Hematopoietic multipotent progenitor cell treated with erythropoietin and hydrocortisone succinate and interleukin-3 and kit ligand, for 8 days (in vitro differentiated cells): ENCODE measurements at regions not wholly inside any gene's neighbourhood (a gene's known extent, or its start where the extent isn't known, plus 50 kb on each side); places are given as distances from the start of the nearest gene placed in this dataset.
"Not testable (repeated sequence)": the region's sequence is repeated elsewhere in the genome, so short reads cannot be mapped to it uniquely, and the experiment has no call there.

Experiments
- DNase-seq: peaks from one replicate; pipeline ENCODE4 v3.0.0-alpha.2; 2015

DNA sequence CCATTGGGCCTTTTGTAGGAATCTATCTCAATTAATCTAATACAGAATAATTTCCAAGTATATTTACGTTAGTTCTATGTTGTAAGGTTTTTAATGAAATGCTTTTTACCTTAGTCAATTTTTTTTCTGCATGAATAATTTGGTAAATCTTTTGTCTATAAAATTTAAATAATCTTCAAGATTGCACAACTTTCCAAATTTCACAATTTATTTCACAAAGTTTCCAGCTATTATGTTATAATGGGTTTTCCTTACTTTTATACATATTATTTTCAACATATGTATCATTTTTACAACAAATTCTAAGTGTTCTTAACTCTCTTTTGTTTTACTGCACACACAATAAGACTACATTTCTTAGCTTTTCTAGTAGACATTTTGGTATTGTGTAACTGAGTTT lies 470.7 kb downstream of the ETV1 start:
- DNase-seq: no peak

DNA sequence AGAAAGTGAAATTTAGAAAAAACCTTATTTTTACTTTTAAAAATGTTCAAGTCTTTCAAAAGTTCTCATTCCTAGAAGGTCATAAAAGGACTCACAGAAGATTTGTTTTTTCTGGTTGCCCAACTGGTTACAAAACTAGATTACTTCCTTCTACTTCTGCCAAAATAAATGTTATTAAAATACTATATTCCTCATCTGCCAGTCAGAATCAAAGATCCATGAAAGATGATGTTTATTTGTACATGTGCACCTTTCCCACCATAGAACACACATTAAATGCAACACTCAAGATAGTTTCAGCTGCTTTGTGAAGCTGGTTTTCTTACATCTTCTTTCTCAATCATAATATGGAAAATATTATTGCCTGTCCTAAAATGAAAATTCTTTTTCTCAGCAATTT lies 465.4 kb downstream of the ETV1 start:
- no peak for DNase-seq

DNA sequence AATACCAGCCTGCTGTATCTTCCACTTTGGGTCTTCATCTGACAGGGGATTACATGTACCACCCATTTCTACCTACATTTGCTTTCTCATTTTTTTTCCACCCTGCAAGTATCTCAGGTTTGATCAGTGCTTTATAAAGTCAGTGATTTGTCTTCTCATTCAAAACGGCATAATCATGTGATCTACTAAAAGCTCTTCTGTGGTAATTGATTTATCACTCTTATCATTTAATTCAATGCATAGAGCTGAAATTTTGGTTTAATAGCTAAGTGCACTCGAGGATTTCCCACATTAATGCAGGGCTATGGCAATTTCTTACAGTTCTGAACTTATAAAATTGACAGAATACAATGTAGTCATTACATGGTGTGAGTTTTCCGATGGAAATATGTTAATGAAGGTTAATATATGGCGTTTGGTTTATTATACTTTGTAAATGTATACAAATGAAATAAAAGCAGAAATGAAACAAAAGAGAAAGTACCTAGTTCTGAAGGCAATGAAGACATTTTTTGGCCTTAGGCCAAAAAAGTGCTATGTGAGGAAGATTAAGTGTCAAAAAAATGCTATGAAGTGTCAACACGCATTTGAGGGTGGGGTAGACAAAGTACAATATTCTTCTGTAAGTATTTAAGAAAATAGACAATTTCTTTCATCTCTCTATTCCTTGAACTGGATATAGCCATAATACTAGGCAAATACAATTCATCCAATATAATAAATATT lies 457.3 kb downstream of the ETV1 start:
- no peak for DNase-seq

DNA sequence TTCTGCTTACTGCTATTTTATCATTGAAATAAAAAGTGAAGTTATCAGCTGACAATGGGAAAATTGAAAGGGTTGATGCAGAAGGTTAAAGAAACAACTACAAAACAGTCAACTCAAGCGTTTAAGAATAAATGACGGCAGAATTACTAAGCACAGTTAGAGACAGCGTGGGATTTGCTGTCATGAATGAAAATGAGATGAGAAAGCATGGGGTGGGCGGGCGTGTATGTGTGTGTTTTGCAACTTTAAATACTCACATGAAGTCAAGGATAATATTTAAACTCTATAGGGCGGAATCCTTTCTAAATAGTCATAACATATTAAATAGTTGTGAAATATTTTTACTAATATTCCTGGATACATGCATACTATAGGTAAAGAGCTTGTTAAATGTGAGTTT lies 450.8 kb downstream of the ETV1 start:
- no peak for DNase-seq

DNA sequence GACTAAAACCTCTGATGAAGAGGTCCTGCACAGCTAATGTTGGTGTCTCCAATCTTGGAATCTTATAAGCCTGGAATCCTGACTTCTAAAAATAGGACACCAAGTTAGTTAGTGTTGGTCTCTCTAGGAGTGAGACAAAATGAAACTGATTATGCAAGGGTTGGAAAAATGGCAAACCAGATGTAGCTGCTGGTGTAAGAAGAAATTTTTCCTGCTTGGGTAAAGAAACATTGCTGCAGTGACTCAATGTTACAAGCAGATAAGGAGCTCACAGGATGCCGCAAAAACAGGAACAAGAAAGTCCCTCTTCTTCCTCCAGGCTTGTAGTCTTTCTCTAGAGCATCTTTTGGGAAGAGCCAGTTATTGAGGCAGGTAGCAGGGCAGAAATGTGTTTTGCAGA lies 449.0 kb downstream of the ETV1 start:
- DNase-seq: no peak

DNA sequence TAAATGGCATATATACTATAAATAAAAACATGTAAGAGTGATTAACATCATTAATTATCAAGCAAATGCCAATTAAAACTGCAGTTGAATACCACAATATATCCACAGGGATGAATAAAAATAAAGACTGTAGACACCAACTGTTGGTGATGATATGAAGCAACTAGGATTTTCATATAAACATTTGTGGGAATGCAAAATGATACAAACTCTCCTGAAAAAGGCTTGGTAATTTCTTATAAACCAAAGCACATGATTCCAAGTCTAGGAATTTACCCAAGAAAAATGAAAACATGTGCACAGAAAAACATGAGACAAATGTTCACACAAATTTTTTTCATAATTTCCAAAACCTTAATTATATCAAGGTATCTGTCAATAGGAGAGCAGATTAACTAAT lies 448.1 kb downstream of the ETV1 start:
- no peak for DNase-seq

DNA sequence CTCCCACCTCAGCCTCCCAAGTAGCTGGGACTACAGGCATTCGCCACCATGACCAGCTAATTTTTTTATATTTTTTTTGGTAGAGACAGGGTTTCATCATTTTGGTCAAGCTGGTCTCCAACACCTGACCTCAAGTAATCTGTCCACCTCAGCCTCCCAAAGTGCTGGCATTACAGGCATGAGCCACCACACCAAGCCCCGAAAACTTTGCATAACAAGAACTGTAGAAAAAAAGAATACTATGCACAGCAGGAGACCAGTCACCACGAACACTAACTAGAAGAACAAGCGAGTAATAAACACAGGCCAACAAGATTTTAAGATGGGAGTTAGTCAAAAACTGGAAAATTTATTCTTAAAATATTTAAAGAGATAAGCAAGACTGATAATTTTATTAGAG lies 447.0 kb downstream of the ETV1 start:
- no peak for DNase-seq

DNA sequence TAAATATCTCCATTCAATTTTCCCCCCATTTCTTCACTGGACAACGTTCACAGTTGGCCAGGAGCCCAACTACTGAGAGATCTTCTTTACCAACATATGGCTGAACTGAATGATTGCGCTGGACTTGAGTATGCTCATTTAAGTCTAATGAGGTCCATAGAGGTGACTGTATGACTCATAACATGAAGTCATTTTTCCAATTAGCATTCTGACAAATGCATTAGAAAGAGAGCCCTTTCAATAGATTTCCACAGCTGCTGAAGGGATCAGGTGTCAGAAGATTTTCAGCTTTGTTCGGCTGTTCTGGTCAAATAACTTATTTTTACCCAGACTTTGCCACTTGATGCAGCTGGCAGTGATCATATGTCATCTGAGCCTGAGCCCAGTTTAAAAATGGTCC lies 438.0 kb downstream of the ETV1 start:
- DNase-seq: no peak

DNA sequence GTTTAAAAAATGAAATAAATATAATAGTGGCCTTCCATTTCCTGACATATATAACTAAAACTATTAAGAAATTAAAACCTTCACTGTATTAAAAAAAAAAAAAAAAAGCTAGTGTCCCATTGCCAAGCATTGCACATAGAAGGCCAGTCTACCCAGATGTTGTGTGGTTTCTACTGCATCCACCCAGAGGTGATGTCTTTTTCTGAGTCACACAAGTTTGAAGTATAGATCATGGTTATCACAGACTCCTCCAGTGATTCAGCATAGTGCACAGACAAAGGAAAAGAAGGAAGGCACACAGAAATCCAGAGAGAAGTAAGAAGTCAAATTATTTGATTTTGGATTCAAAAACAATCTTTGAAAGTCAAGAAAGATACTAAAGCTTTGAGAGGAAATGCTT lies 429.0 kb downstream of the ETV1 start:
- no peak for DNase-seq

DNA sequence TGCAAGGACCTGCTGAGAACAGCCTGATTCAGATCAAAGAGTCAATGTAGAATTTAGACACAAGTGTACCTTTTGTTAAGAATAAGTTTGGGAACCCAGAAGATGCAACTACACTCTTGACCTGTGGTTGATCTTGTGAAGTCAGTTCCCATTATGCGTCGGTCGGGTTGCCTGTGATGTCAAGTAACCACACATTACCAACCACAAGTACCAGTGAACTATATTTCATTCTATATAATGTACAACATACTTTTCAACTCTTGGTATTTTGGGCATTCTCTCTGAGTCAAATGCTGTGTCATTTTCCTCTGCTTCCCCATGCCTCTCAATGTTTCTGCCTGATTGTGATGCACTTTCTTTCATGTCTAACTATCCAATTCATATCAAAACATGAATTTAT lies 426.2 kb downstream of the ETV1 start:
- no peak for DNase-seq

DNA sequence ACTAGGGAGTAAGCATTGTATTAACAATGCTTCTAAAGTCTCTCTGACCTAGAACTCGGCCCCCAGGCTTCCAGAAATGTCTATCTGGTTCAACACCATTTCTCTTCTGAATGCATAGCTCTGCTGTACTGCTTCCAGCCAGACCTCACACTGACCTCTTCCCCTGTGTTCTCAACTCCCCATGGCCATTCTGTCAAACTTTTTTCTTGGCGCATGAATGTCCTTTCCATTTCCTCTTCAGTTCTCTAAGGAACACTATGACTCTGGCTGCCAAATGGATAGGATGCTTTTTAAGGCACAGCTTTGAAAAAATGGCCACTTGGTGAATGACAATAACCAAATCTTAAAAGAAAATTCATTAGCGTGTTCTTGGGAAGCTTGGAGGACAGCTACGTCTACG lies 425.8 kb downstream of the ETV1 start:
- no peak for DNase-seq

DNA sequence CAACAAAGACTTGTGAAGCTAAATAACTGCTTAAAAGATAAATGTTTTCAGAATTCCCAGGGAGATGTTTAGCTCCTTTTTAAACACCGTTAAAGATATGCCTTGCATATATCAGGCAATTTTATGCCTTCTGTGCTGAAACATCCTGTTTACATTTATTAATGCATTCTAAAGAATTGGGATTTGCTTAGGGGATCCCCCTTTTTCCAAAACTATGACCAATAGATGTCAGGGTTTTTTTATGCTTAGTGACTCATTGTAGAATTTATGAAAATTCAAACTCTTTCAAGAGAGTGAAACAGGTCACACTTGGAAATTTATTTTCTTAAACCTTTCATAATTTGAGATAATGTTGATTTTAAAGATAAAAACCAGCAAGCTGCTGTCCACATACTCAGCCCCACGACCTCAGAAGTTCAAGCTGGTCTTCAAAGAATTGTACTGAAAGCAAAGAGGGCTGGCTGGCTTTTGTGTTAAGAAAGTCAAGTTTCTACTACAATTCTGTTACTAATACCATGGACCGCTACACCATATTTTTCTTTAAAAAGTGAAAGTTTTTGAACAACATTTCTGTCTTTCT lies 411.8 kb downstream of the ETV1 start:
- DNase-seq: no peak

DNA sequence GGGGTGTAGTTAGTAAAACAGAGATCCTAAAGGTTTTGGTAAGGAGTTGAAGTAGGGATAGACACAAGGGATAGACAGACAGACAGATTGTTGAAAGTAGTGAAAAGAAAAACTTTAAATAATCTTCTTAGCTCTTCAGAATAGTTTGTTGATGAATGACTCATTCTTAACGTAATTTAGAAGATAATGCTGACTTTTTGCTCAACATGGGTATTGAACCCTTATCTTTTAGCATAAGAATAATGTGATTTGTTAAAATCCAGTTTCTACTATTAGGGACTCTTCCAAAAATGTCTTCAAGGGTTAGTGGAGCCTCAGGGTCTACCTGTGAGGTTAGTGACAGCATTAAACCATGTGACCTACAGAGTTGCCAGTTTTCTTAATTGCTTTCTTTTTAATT lies 411.2 kb downstream of the ETV1 start:
- DNase-seq: no peak

DNA sequence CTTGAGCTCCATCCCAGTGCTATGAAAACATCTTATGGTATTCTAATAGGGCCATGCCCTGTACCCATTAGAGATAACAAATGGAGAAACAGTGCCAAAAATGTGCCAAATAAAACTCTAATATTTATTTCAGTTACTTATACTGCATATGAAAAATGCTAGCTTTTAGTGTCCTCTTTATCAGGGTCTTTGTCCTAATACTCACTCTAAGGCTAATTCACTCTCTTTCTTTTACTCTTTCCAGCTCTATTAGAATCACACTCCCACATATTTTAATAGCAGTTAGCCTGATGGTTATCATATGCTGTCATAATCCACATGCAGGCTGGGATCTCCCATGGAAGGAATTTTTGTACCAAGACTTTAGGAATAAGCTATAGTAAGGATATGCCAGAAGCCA lies 408.4 kb downstream of the ETV1 start:
- no peak for DNase-seq

DNA sequence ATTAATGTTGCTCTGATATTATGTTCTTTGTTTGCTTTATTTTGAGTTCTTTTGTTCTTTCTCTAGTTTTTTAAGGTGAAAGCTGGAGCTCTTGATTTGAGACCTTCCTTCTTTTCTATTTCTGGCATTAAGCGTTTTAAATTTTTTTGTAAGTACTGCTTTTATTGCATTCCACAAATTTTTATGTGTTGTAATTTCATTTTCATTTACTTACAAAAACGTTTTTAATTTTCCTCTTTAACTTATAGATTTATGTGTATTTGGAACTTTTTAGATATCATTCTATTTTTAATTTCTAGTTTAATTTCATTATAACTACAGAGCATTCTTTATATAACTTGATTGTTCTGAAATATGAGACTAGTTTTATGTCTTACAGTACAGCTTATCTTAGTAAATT lies 395.6 kb downstream of the ETV1 start:
- no peak for DNase-seq

DNA sequence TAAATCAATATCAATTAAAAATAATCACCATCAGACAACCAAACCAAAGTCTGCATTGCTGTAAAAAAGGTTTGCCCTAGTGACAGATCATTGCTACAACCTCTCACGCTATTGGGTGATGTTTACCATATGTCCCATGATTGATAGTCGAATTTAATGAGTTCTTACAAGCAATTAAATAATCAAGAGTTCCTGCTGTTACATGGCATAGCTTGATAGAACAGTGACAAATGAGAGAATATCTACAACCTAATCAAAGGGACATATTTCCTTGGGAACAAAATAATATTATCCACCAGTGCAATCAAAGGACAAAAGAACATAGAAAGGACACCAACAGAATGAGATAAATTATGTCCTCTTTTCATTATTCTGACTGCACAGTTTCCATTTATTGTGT lies 387.4 kb downstream of the ETV1 start:
- DNase-seq: no peak

DNA sequence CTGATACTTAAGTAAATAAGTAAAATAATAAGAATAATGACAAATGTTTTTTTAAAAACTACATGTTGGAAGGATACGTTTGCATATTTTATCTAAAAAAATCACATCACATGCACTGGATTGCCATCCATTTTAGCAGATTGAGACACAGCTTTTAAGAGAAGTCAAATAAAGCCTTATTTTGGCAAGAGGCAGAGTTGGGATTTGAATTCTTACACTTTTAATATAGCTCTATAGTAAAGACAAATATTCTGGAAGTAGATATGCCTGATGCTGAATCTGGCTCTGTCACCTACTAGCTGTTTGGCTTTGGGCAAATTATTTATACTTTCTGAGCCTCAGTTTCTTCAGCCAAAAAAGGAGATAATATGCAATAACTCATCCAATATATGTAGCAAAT lies 386.4 kb downstream of the ETV1 start:
- DNase-seq: no peak

DNA sequence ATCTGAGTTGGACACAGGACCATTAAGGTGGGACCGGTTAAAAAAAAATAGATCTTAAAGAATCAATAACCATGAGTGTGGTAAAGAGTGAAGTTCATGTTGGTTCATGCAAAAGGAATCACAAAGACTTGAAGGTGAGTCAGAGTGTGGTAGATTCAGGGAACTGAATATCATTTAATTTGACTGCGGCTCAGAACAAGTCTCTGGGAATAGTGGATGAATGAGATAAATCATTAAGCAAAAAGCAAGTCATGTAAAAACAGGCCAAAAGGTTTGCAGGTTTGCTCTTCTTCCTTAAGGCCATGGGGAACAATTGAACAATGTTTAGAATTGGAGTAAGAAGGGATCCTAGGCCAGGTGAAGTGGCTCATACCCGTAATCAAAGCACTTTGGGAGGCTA lies 385.8 kb downstream of the ETV1 start:
- DNase-seq: no peak

DNA sequence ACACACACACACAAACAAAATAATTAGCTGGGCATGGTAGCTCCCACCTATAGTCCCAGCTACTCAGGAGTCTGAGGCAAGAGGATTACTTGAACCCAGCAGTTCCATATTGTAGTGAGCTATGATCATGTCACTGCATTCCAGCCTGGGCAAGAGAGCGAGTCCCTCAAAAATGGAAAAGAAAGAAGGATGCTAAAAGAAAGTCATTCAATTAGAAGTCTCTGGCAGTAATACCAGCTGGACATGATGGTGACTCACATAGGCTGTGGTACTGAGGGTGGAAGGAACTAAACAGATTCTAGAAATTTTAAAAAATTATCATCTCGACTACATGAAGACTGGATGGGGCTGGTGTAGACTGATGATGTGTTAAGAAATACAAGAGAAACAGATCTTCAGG lies 385.3 kb downstream of the ETV1 start:
- DNase-seq: no peak

DNA sequence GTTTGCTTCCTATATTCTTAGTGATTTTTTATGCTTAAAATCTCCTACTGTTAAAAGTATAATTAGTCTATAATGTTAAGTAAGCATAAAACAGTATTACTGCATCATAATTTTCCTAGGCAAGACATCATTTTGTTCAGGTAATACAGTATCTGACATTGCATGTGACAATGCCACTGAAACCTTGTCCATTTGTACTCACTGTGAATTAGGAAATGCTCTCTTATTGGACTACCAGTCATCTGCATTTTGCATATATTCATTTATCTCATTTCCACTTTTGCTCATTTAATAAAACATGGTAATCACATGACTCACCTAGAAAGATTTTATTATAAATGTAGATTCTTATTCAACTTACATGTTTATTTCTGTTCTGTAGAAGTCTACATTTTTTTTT lies 379.1 kb downstream of the ETV1 start:
- no peak for DNase-seq

DNA sequence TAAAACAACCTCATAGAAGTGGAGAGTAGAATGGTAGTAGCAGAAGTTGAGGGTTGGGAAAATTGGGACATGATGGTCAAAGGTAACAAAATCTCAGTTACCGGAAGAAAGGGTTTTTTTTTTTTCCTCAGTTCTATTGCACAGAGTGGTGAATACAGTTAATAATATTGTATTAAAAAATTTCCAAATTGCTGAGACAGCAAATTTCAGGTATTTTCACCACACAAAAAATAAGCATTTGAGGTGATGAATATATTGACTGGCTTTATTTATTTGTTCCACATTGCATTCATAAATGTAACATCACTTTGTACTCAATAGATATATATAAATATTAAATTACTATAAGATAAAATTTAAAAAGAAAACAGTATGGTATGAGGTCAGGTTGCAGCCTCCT lies 373.8 kb downstream of the ETV1 start:
- no peak for DNase-seq

DNA sequence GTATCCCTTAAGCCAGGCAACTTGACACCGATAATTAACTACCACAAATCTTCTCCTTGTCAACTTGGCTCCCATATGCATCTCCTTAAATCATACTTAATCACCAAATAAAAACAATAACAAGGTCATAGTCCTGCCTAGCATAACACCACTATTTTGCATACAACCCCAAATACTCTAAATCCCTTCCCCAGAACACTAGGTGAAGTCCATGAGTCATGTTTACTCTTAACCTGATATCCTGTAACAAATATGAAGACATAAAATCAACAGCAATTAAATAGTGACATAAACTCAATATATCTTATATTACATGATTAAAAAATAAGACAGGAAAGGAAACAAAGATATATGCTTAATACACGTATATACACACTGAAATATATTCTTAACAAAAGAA lies 362.0 kb downstream of the ETV1 start:
- DNase-seq: no peak

DNA sequence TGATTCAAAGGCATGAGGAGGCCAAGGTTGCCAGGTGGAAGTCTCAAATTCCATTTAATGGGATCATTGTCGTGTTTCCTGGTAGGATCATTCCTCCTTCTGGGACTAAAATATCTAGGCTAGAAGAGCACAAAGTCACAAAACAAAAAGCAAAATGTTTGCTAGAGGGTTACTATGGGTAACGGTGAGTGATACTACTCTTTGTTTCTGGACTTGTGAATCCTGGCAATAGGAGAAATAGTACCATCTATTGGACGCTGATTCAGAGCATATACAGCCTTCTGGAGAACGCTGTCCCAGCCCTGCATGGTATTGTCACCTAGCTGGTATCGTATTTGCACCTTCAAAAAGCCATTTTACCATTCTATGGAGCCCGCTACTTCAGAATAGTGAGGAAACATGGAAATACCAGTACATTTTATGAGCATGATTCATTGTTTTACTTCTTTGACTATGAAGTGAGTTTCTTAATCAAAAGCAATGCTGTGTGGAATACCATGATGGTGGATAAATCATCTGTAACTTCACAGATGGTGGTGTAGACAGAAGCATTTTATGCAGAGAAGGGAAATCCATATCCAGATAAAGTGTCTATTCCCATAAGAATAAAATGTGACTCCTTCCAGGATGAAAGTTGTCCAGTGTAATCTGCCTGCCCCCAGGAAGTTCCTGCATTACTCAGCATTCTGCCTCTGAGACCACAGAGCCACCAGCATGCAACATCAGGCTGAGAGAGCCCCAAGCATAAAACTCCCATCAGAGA lies 361.0 kb downstream of the ETV1 start:
- DNase-seq: no peak

DNA sequence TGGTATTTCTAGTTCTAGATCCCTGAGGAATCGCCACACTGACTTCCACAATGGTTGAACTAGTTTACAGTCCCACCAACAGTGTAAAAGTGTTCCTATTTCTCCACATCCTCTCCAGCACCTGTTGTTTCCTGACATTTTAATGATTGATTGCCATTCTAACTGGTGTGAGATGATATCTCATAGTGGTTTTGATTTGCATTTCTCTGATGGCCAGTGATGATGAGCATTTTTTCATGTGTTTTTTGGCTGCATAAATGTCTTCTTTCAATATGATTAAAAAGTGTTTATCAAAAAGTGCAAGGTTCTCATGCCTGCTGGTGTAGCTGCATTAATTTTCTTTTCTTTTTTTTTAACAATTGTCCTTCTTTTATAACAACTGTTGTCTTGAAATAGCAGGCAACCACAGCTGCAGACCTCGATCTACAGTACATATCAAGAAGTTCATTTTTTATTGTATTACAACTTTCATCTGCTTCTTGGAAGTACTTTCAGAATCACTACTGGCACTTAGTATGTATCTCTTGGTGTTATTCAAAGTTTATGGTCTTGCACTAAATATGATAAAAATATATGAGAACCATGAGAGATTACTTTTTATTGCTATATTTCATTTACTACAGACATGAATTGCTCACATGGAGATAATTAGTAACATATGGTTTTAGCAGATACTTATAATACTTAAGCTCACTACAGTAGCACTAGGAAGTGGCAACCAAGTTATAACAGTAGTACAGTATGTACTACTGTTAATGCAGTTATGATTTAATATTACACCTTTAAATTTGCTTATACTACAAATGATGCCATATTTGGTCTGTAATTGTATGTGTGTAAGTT lies 358.0 kb downstream of the ETV1 start:
- not testable (repeated sequence) for DNase-seq
